NCI-H2227 (cell line): ENCODE measurements at regions not wholly inside any gene's neighbourhood (a gene's known extent, or its start where the extent isn't known, plus 50 kb on each side); places are given as distances from the start of the nearest gene placed in this dataset.

ENCODE experiments used
- DNase-seq: peaks from one replicate; lab custom pipeline; 2025; ENCODE audit not compliant: unreplicated experiment; lab: John Stamatoyannopoulos, UW

- no peak for DNase-seq
Measured at GRCh38 chr2:60603533-60604190, 50.2 kb upstream of the BCL11A start.

- DNase-seq = no peak
Measured at GRCh38 chr2:60604486-60605064, 51.1 kb upstream of the BCL11A start.

- no peak for DNase-seq
Measured at GRCh38 chr2:60605866-60606265, 52.4 kb upstream of the BCL11A start.

GRCh38 chr2:60608679-60609078, 55.2 kb upstream of the BCL11A start:
- DNase-seq = no peak

GRCh38 chr2:60612033-60612432, 58.6 kb upstream of the BCL11A start:
- no peak for DNase-seq

GRCh38 chr2:60614319-60614718, 60.9 kb upstream of the BCL11A start:
- DNase-seq = no peak

GRCh38 chr2:60621688-60622429, 68.4 kb upstream of the BCL11A start:
- DNase-seq = peak; percentile 86

- DNase-seq = no peak
Measured at GRCh38 chr2:60623040-60623439, 69.6 kb upstream of the BCL11A start.

- DNase-seq = no peak
Measured at GRCh38 chr2:60627412-60627811, 74.0 kb upstream of the BCL11A start.

- no peak for DNase-seq
Measured at GRCh38 chr2:60628026-60628425, 74.6 kb upstream of the BCL11A start.

GRCh38 chr2:60628615-60629304, 75.3 kb upstream of the BCL11A start:
- DNase-seq = no peak

GRCh38 chr2:60629305-60629662, 75.8 kb upstream of the BCL11A start:
- DNase-seq = no peak

- DNase-seq = no peak
Measured at GRCh38 chr2:60629801-60630385, 76.4 kb upstream of the BCL11A start.

GRCh38 chr2:60633615-60634014, 80.2 kb upstream of the BCL11A start:
- DNase-seq = peak; percentile 75

- DNase-seq = no peak
Measured at GRCh38 chr2:60634438-60634837, 81.0 kb upstream of the BCL11A start.

- peak; percentile 62 for DNase-seq
Measured at GRCh38 chr2:60641811-60642788, 88.6 kb upstream of the BCL11A start.

GRCh38 chr2:60643747-60644146, 90.3 kb upstream of the BCL11A start:
- DNase-seq = no peak

GRCh38 chr2:60644951-60645350, 91.5 kb upstream of the BCL11A start:
- DNase-seq = no peak

- no peak for DNase-seq
Measured at GRCh38 chr2:60648191-60648590, 94.7 kb upstream of the BCL11A start.

- DNase-seq = no peak
Measured at GRCh38 chr2:60649721-60650120, 96.3 kb upstream of the BCL11A start.
